HepG2 (cell line): ENCODE measurements at regions not wholly inside any gene's neighbourhood (a gene's known extent, or its start where the extent isn't known, plus 50 kb on each side); places are given as distances from the start of the nearest gene placed in this dataset.

ENCODE experiments used
- ATAC-seq: fragments of 200-7000 bp; cut with Tn5 transposase; 3 replicates; pipeline ENCODE4 v1.9.1; 2020; ENCODE audit warnings: mild to moderate bottlenecking, moderate library complexity
- BruUV-seq: library from RNA; stranded (reverse); fragments of 400-500 nt; replicated peaks from 2 replicates; lab custom pipeline; 2021; lab: Mats Ljungman, UMichigan
- CTCF ChIA-PET: fragments of 300-600 bp; formaldehyde crosslinking; extraction: SDS; loops from one replicate; lab custom pipeline; 2021; ENCODE audit warnings: low total read pairs, inconsistent platforms, low intra/inter-chr PET ratio; lab: Yijun Ruan, JAX
- POLR2A ChIA-PET: fragments of 350-600 bp; sonication (Branson Sonifier 250); formaldehyde crosslinking; loops from one replicate; lab custom pipeline; 2020; ENCODE audit warnings: antibody characterized with exemption, inconsistent platforms; lab: Yijun Ruan, JAX
- DNase-seq: peaks from one replicate; pipeline ENCODE4 v3.0.0-alpha.2; 2015; ENCODE audit warnings: low spot score
- FAIRE-seq: peaks from 3 replicates; lab custom pipeline; 2011; peaks lifted over from hg19 to GRCh38; lab: Jason Lieb, UNC
- H2AFZ ChIP-seq: one replicate; pipeline ENCODE4 v1.6.1; 2011; ENCODE audit warnings: low read length, inconsistent platforms
- H3K27ac ChIP-seq: fragments of 300-600 bp; 3 replicates; pipeline ENCODE4 v1.8.0; 2011; ENCODE audit warnings: mixed run types, mild to moderate bottlenecking, mixed read lengths, low read length, inconsistent platforms; ENCODE audit not compliant: insufficient read depth; ENCODE audit errors: extremely low read length
- H3K27me3 ChIP-seq, 2 experiments: fragments of 200-600 bp in 1 of 2; 2 replicates in 1 of 2; 3 replicates in 1 of 2; pipeline versions ENCODE4 v1.6.0 to v1.8.0; 2011; ENCODE audit warnings: low read length in 2 of 2, mild to moderate bottlenecking in 2 of 2, moderate library complexity in 2 of 2, inconsistent platforms in 1 of 2; ENCODE audit not compliant: insufficient read depth in 2 of 2, control insufficient read depth in 1 of 2
- H3K36me3 ChIP-seq, 2 experiments: fragments of 200-600 bp in 1 of 2; replicated peaks in 1 of 2; 2 replicates in 1 of 2; 3 replicates in 1 of 2; pipeline versions ENCODE4 v1.5.1 to v1.8.0; 2011; ENCODE audit warnings: low read length in 2 of 2, inconsistent platforms in 1 of 2; ENCODE audit not compliant: insufficient read depth in 2 of 2, control insufficient read depth in 1 of 2
- H3K4me1 ChIP-seq: 2 replicates; pipeline ENCODE4 v1.5.1; 2012; ENCODE audit warnings: low read length, inconsistent platforms; ENCODE audit not compliant: insufficient read depth
- H3K4me2 ChIP-seq: 2 replicates; pipeline ENCODE4 v1.6.0; 2011; ENCODE audit warnings: low read depth, low read length, inconsistent platforms
- H3K4me3 ChIP-seq, 3 experiments: fragments of 200-600 bp in 1 of 3; sonication (generic), shearing (Covaris generic) in 1 of 3; replicated peaks in 1 of 3; 2 replicates each; pipeline ENCODE4 v1.5.1; 2011 to 2016; ENCODE audit warnings: low read length in 3 of 3, inconsistent platforms in 2 of 3, low read depth in 2 of 3, mild to moderate bottlenecking in 2 of 3, control low read depth in 1 of 3, mixed read lengths in 1 of 3; ENCODE audit not compliant: insufficient read depth in 1 of 3
- H3K79me2 ChIP-seq: one replicate; pipeline ENCODE4 v1.6.1; 2011; ENCODE audit warnings: low read length, inconsistent platforms; ENCODE audit not compliant: insufficient read depth
- H3K9ac ChIP-seq: 2 replicates; pipeline ENCODE4 v1.6.0; 2011; ENCODE audit warnings: mild to moderate bottlenecking, low read depth, low read length, inconsistent platforms; ENCODE audit not compliant: insufficient read depth
- H3K9me3 ChIP-seq: 2 replicates; pipeline ENCODE4 v1.5.1; 2012; ENCODE audit warnings: mild to moderate bottlenecking, low read length
- H4K20me1 ChIP-seq: 2 replicates; pipeline ENCODE4 v1.6.0; 2011; ENCODE audit warnings: inconsistent platforms, mild to moderate bottlenecking, low read length, moderate library complexity; ENCODE audit not compliant: insufficient read depth
- HNRNPK ChIP-seq: fragments of 200-400 bp; formaldehyde crosslinking; IDR thresholded peaks from 2 replicates; pipeline ENCODE4 v1.6.1; 2018; ENCODE audit warnings: low read length, low read depth, moderate library complexity, mild to moderate bottlenecking; ENCODE audit not compliant: poor library complexity, severe bottlenecking
- KDM3A ChIP-seq: IDR thresholded peaks from 2 replicates; pipeline ENCODE4 v1.6.1; 2018; ENCODE audit warnings: low read depth, missing compliant biosample characterization
- MEIS2 ChIP-seq: sonication (generic); formaldehyde crosslinking; IDR thresholded peaks from 2 replicates; pipeline ENCODE4 v1.9.0; 2021; ENCODE audit warnings: mild to moderate bottlenecking, missing genetic modification reagents
- ONECUT2 ChIP-seq: sonication (generic); formaldehyde crosslinking; IDR thresholded peaks from 2 replicates; pipeline ENCODE4 v1.4.0; 2020; ENCODE audit warnings: missing genetic modification reagents
- SCMH1 ChIP-seq: sonication (generic); formaldehyde crosslinking; IDR thresholded peaks from 2 replicates; pipeline ENCODE4 v1.9.0; 2021; ENCODE audit warnings: missing genetic modification reagents, mild to moderate bottlenecking, borderline replicate concordance
- ZNF547 ChIP-seq: sonication (generic); formaldehyde crosslinking; IDR thresholded peaks from 2 replicates; pipeline ENCODE4 v1.5.1; 2020; ENCODE audit warnings: mild to moderate bottlenecking, missing genetic modification reagents
- ZNF737 ChIP-seq: sonication (generic); formaldehyde crosslinking; IDR thresholded peaks from 2 replicates; pipeline ENCODE4 v1.5.0; 2020; ENCODE audit warnings: missing genetic modification reagents, mild to moderate bottlenecking, borderline replicate concordance
- WGBS: methylation state at CpG from one replicate; pipeline ENCODE4 v1.1.6; 2017; ENCODE audit warnings: low lambda C conversion rate; 5-methylcytosine and 5-hydroxymethylcytosine counted together
- in situ Hi-C: cut with HindIII; loops from 2 replicates; pipeline ENCODE4 v1.10.0; 2017; ENCODE audit warnings: low pct_unique_long_range_greater_than_20kb; ENCODE audit not compliant: extremely low pct_ligation_motif_present
- intact Hi-C: fragments of 100-400 bp; cut with micrococcal nuclease; formaldehyde crosslinking; loops from one replicate; pipeline ENCODE4 v1.10.0; 2022; ENCODE audit not compliant: unreplicated experiment
- TF ChIP-seq, protein P1 (sequence below): IDR thresholded peaks from 2 replicates; pipeline ENCODE4 v1.6.1; 2016; ENCODE audit warnings: missing biosample characterization, missing genetic modification reagents, low read depth
- TF ChIP-seq, protein P2 (sequence below): IDR thresholded peaks from 2 replicates; pipeline ENCODE4 v1.6.1; 2012; ENCODE audit warnings: low read length, improper control_type of control experiment
- TF ChIP-seq, protein P3 (sequence below): sonication (generic); formaldehyde crosslinking; IDR thresholded peaks from 2 replicates; pipeline ENCODE4 v1.4.0; 2020; ENCODE audit warnings: missing genetic modification reagents
- TF ChIP-seq, protein P4 (sequence below): sonication (generic); formaldehyde crosslinking; conservative IDR thresholded peaks from 2 replicates; pipeline ENCODE4 v1.8.0; 2022; ENCODE audit warnings: mild to moderate bottlenecking, moderate library complexity, missing genetic modification reagents
- TF ChIP-seq, protein P5 (sequence below): sonication (generic); formaldehyde crosslinking; IDR thresholded peaks from 2 replicates; pipeline ENCODE4 v1.5.1; 2020; ENCODE audit warnings: missing genetic modification reagents, mild to moderate bottlenecking, borderline replicate concordance

DNA sequence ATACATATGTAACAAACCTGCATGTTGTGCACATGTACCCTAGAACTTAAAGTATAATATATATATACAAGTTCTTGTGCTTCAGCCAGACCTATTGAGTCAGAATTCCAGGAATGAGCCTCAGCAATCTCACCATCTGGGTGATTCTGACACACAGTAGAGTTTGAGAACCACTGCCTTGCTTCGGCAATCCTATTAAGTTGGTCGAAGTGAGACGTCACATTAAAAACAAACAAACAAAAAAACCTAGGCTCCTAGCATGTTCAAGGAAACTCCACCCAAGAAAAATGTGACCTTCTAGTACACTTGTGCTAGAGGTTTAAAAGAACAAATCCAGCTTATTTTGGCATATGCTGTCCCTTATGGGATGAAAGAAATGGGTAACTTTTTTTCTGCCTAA is 115.8 kb downstream of the SINHCAF start:
- no peak for FAIRE-seq
- TF ChIP-seq, protein P1, sequence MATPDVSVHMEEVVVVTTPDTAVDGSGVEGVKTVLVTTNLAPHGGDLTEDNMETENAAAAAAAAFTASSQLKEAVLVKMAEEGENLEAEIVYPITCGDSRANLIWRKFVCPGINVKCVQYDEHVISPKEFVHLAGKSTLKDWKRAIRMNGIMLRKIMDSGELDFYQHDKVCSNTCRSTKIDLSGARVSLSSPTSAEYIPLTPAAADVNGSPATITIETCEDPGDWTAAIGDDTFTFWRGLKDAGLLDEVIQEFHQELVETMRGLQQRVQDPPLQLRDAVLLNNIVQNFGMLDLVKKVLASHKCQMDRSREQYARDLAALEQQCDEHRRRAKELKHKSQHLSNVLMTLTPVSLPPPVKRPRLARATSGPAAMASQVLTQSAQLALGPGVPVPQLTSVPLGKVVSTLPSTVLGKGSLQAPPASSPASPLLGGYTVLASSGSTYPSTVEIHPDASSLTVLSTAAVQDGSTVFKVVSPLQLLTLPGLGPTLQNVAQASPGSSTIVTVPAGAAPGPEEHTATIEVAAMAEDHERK: no peak
- TF ChIP-seq, protein P2, sequence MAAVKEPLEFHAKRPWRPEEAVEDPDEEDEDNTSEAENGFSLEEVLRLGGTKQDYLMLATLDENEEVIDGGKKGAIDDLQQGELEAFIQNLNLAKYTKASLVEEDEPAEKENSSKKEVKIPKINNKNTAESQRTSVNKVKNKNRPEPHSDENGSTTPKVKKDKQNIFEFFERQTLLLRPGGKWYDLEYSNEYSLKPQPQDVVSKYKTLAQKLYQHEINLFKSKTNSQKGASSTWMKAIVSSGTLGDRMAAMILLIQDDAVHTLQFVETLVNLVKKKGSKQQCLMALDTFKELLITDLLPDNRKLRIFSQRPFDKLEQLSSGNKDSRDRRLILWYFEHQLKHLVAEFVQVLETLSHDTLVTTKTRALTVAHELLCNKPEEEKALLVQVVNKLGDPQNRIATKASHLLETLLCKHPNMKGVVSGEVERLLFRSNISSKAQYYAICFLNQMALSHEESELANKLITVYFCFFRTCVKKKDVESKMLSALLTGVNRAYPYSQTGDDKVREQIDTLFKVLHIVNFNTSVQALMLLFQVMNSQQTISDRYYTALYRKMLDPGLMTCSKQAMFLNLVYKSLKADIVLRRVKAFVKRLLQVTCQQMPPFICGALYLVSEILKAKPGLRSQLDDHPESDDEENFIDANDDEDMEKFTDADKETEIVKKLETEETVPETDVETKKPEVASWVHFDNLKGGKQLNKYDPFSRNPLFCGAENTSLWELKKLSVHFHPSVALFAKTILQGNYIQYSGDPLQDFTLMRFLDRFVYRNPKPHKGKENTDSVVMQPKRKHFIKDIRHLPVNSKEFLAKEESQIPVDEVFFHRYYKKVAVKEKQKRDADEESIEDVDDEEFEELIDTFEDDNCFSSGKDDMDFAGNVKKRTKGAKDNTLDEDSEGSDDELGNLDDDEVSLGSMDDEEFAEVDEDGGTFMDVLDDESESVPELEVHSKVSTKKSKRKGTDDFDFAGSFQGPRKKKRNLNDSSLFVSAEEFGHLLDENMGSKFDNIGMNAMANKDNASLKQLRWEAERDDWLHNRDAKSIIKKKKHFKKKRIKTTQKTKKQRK: no peak
- no peak for TF ChIP-seq MEIS2 (CRISPR knock-in tag)
- TF ChIP-seq, protein P3, sequence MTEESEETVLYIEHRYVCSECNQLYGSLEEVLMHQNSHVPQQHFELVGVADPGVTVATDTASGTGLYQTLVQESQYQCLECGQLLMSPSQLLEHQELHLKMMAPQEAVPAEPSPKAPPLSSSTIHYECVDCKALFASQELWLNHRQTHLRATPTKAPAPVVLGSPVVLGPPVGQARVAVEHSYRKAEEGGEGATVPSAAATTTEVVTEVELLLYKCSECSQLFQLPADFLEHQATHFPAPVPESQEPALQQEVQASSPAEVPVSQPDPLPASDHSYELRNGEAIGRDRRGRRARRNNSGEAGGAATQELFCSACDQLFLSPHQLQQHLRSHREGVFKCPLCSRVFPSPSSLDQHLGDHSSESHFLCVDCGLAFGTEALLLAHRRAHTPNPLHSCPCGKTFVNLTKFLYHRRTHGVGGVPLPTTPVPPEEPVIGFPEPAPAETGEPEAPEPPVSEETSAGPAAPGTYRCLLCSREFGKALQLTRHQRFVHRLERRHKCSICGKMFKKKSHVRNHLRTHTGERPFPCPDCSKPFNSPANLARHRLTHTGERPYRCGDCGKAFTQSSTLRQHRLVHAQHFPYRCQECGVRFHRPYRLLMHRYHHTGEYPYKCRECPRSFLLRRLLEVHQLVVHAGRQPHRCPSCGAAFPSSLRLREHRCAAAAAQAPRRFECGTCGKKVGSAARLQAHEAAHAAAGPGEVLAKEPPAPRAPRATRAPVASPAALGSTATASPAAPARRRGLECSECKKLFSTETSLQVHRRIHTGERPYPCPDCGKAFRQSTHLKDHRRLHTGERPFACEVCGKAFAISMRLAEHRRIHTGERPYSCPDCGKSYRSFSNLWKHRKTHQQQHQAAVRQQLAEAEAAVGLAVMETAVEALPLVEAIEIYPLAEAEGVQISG (CRISPR knock-in tag): no peak
- TF ChIP-seq ZNF737: no peak
- TF ChIP-seq HNRNPK: no peak
- TF ChIP-seq, protein P4, sequence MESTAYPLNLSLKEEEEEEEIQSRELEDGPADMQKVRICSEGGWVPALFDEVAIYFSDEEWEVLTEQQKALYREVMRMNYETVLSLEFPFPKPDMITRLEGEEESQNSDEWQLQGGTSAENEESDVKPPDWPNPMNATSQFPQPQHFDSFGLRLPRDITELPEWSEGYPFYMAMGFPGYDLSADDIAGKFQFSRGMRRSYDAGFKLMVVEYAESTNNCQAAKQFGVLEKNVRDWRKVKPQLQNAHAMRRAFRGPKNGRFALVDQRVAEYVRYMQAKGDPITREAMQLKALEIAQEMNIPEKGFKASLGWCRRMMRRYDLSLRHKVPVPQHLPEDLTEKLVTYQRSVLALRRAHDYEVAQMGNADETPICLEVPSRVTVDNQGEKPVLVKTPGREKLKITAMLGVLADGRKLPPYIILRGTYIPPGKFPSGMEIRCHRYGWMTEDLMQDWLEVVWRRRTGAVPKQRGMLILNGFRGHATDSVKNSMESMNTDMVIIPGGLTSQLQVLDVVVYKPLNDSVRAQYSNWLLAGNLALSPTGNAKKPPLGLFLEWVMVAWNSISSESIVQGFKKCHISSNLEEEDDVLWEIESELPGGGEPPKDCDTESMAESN: no peak
- TF ChIP-seq ONECUT2 (CRISPR knock-in tag): no peak
- no peak for TF ChIP-seq SCMH1 (CRISPR knock-in tag)
- TF ChIP-seq, protein P5, sequence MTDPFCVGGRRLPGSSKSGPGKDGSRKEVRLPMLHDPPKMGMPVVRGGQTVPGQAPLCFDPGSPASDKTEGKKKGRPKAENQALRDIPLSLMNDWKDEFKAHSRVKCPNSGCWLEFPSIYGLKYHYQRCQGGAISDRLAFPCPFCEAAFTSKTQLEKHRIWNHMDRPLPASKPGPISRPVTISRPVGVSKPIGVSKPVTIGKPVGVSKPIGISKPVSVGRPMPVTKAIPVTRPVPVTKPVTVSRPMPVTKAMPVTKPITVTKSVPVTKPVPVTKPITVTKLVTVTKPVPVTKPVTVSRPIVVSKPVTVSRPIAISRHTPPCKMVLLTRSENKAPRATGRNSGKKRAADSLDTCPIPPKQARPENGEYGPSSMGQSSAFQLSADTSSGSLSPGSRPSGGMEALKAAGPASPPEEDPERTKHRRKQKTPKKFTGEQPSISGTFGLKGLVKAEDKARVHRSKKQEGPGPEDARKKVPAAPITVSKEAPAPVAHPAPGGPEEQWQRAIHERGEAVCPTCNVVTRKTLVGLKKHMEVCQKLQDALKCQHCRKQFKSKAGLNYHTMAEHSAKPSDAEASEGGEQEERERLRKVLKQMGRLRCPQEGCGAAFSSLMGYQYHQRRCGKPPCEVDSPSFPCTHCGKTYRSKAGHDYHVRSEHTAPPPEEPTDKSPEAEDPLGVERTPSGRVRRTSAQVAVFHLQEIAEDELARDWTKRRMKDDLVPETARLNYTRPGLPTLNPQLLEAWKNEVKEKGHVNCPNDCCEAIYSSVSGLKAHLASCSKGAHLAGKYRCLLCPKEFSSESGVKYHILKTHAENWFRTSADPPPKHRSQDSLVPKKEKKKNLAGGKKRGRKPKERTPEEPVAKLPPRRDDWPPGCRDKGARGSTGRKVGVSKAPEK (CRISPR knock-in tag): no peak
- no peak for TF ChIP-seq KDM3A (CRISPR knock-in tag)
- TF ChIP-seq ZNF547 (CRISPR knock-in tag): no peak

More for the DNA sequence above, 115.8 kb downstream of the SINHCAF start:
- intact Hi-C loops (no loop called here), in situ Hi-C loops (no loop called here)
- ChIA-PET CTCF (no interaction called here), POLR2A (no interaction called here)
- DNase-seq: no peak
- Histone ChIP-seq H3K4me1 (no peaks in the 10 kb centered on the region), H3K27me3 (no peaks in the 10 kb centered on the region; a peak in 1 of 5 replicates), H3K4me2 (no peak overlapping the region), H4K20me1 (no peaks in the 10 kb centered on the region), H3K27ac (no peak overlapping the region), H3K9ac (no peak overlapping the region), H3K4me3 (no peak overlapping the region), H3K36me3 (no peaks in the 10 kb centered on the region), H2AFZ (no peak overlapping the region), H3K79me2 (no peaks in the 10 kb centered on the region), H3K9me3 (no peaks in the 10 kb centered on the region)
- WGBS: 72% methylated on average over 3 of the region's 3 CpGs
- BruUV-seq: no TSS peak
- no peak for ATAC-seq
